IMR-90 (cell line): ENCODE measurements at regions not wholly inside any gene's neighbourhood (a gene's known extent, or its start where the extent isn't known, plus 50 kb on each side); places are given as distances from the start of the nearest gene placed in this dataset.

Source experiments
- ATAC-seq: fragments of 200-7000 bp; cut with Tn5 transposase; 2 replicates; pipeline ENCODE4 v1.9.1; 2020; ENCODE audit warnings: low read depth, mild to moderate bottlenecking, moderate library complexity
- BruUV-seq: library from RNA; stranded (reverse); fragments of 400-500 nt; replicated peaks from 2 replicates; lab custom pipeline; 2021; lab: Mats Ljungman, UMichigan
- CTCF ChIA-PET: fragments of 300-600 bp; formaldehyde crosslinking; extraction: SDS; loops from one replicate; lab custom pipeline; 2021; ENCODE audit warnings: antibody characterized with exemption; lab: Yijun Ruan, JAX
- POLR2A ChIA-PET: fragments of 300-600 bp; sonication (Branson Sonifier 250); formaldehyde crosslinking; loops from one replicate; lab custom pipeline; 2022; ENCODE audit warnings: antibody characterized with exemption; ENCODE audit not compliant: unreplicated experiment; lab: Charles Lee
- DNase-seq: peaks from one replicate; pipeline ENCODE4 v3.0.0; 2013
- H2AFZ ChIP-seq: replicated peaks from 2 replicates; pipeline ENCODE3; 2013; ENCODE audit warnings: low read length, mild to moderate bottlenecking; ENCODE audit not compliant: poor library complexity
- H2AK5ac ChIP-seq: 2 replicates; pipeline ENCODE4 v1.6.1; 2013; ENCODE audit warnings: low read depth, low read length, inconsistent platforms
- H2AK9ac ChIP-seq: replicated peaks from 2 replicates; pipeline ENCODE3; 2013; ENCODE audit warnings: mild to moderate bottlenecking, low read depth, low read length, moderate library complexity; ENCODE audit not compliant: poor library complexity
- H2BK120ac ChIP-seq: 2 replicates; pipeline ENCODE4 v1.6.1; 2013; ENCODE audit warnings: low read depth, low read length, inconsistent platforms
- H2BK15ac ChIP-seq: 3 replicates; pipeline ENCODE4 v1.6.1; 2013; ENCODE audit warnings: low read depth, low read length, inconsistent platforms
- H2BK20ac ChIP-seq: 2 replicates; pipeline ENCODE4 v1.6.1; 2013; ENCODE audit warnings: low read depth, mild to moderate bottlenecking, inconsistent platforms, low read length, moderate library complexity
- H2BK5ac ChIP-seq: 2 replicates; pipeline ENCODE4 v1.6.1; 2013; ENCODE audit warnings: mild to moderate bottlenecking, low read depth, low read length, inconsistent platforms; ENCODE audit not compliant: poor library complexity, severe bottlenecking
- H3K14ac ChIP-seq: replicated peaks from 2 replicates; pipeline ENCODE4 v1.6.1; 2013; ENCODE audit warnings: low read depth, low read length, inconsistent platforms
- H3K18ac ChIP-seq: 2 replicates; pipeline ENCODE4 v1.6.1; 2013; ENCODE audit warnings: low read depth, low read length, control low read depth
- H3K23ac ChIP-seq: 2 replicates; pipeline ENCODE4 v1.6.1; 2013; ENCODE audit warnings: low read depth, low read length, inconsistent platforms
- H3K27ac ChIP-seq: 2 replicates; pipeline ENCODE4 v1.5.1; 2013; ENCODE audit warnings: mild to moderate bottlenecking, control low read depth, low read length; ENCODE audit not compliant: insufficient read depth
- H3K27me3 ChIP-seq: 2 replicates; pipeline ENCODE4 v1.6.1; 2013; ENCODE audit warnings: low read length; ENCODE audit not compliant: control insufficient read depth, insufficient read depth
- H3K36me3 ChIP-seq: 2 replicates; pipeline ENCODE4 v1.6.1; 2013; ENCODE audit warnings: low read length, mixed read lengths; ENCODE audit not compliant: control insufficient read depth, insufficient read depth
- H3K4ac ChIP-seq: 2 replicates; pipeline ENCODE4 v1.6.1; 2013; ENCODE audit warnings: low read depth, low read length, inconsistent platforms
- H3K4me1 ChIP-seq: 2 replicates; pipeline ENCODE4 v1.6.1; 2013; ENCODE audit warnings: low read length, mixed read lengths; ENCODE audit not compliant: control insufficient read depth, insufficient read depth
- H3K4me2 ChIP-seq: 2 replicates; pipeline ENCODE4 v1.6.1; 2013; ENCODE audit warnings: low read depth, mild to moderate bottlenecking, control low read depth, low read length, moderate library complexity
- H3K4me3 ChIP-seq: 2 replicates; pipeline ENCODE4 v1.5.1; 2013; ENCODE audit warnings: low read depth, mild to moderate bottlenecking, control low read depth, low read length, moderate library complexity; ENCODE audit not compliant: insufficient read depth
- H3K56ac ChIP-seq: 2 replicates; pipeline ENCODE4 v1.6.1; 2013; ENCODE audit warnings: low read length, inconsistent platforms; ENCODE audit not compliant: insufficient read depth; ENCODE audit errors: extremely low read depth
- H3K79me1 ChIP-seq, 2 experiments: 2 replicates each; pipeline ENCODE4 v1.6.1; 2013; ENCODE audit warnings: low read length in 2 of 2, inconsistent platforms in 1 of 2, low read depth in 1 of 2
- H3K9ac ChIP-seq: 2 replicates; pipeline ENCODE4 v1.6.1; 2013; ENCODE audit warnings: low read depth, low read length, control low read depth
- H3K9me1 ChIP-seq: 2 replicates; pipeline ENCODE4 v1.6.1; 2013; ENCODE audit warnings: low read length, inconsistent platforms; ENCODE audit not compliant: insufficient read depth
- H3K9me3 ChIP-seq: 2 replicates; pipeline ENCODE4 v1.6.1; 2013; ENCODE audit warnings: low read length; ENCODE audit not compliant: control insufficient read depth, insufficient read depth
- H4K20me1 ChIP-seq: 2 replicates; pipeline ENCODE4 v1.6.1; 2013; ENCODE audit warnings: low read length, inconsistent platforms; ENCODE audit not compliant: insufficient read depth
- H4K5ac ChIP-seq: 2 replicates; pipeline ENCODE4 v1.6.1; 2013; ENCODE audit warnings: mild to moderate bottlenecking, low read depth, low read length, control low read depth
- H4K8ac ChIP-seq, 2 experiments: 2 replicates each; pipeline ENCODE4 v1.6.1; 2013; ENCODE audit warnings: low read depth in 2 of 2, low read length in 2 of 2, control low read depth in 1 of 2, inconsistent platforms in 1 of 2
- H4K91ac ChIP-seq: 2 replicates; pipeline ENCODE4 v1.6.1; 2013; ENCODE audit warnings: low read depth, low read length, inconsistent platforms; ENCODE audit not compliant: insufficient read depth
- BHLHE40 ChIP-seq: fragments of 150-350 bp; IDR thresholded peaks from 2 replicates; pipeline ENCODE4 v1.6.1; 2016; ENCODE audit warnings: mild to moderate bottlenecking, low read depth, low read length
- CEBPB ChIP-seq: IDR thresholded peaks from 2 replicates; pipeline ENCODE4 v1.6.1; 2012; ENCODE audit warnings: low read depth, low read length, improper control_type of control experiment
- CHD1 ChIP-seq: IDR thresholded peaks from 2 replicates; pipeline ENCODE4 v1.6.1; 2012; ENCODE audit warnings: low read depth, low read length, improper control_type of control experiment
- FOS ChIP-seq: fragments of 150-350 bp; IDR thresholded peaks from 2 replicates; pipeline ENCODE4 v1.6.1; 2016; ENCODE audit warnings: low read depth, low read length
- MAFK ChIP-seq: IDR thresholded peaks from 2 replicates; pipeline ENCODE4 v1.6.1; 2012; ENCODE audit warnings: low read depth, low read length, improper control_type of control experiment
- MAZ ChIP-seq: IDR thresholded peaks from 2 replicates; pipeline ENCODE4 v1.6.1; 2012; ENCODE audit warnings: low read depth, mild to moderate bottlenecking, low read length, improper control_type of control experiment, moderate library complexity, borderline replicate concordance
- MXI1 ChIP-seq: IDR thresholded peaks from 2 replicates; pipeline ENCODE4 v1.6.1; 2012; ENCODE audit warnings: low read depth, mild to moderate bottlenecking, low read length, moderate library complexity, borderline replicate concordance
- NFE2L2 ChIP-seq: fragments of 150-350 bp; IDR thresholded peaks from 2 replicates; pipeline ENCODE4 v1.6.1; 2016; ENCODE audit warnings: low read depth, mild to moderate bottlenecking, low read length
- POLR2A ChIP-seq: IDR thresholded peaks from 2 replicates; pipeline ENCODE4 v1.6.1; 2012; ENCODE audit warnings: mild to moderate bottlenecking, low read depth, low read length
- RAD21 ChIP-seq: IDR thresholded peaks from 2 replicates; pipeline ENCODE4 v1.6.1; 2012; ENCODE audit warnings: low read length, improper control_type of control experiment
- RCOR1 ChIP-seq: IDR thresholded peaks from 2 replicates; pipeline ENCODE4 v1.6.1; 2012; ENCODE audit warnings: mild to moderate bottlenecking, low read length, improper control_type of control experiment; ENCODE audit not compliant: insufficient replicate concordance
- RFX5 ChIP-seq: IDR thresholded peaks from 2 replicates; pipeline ENCODE4 v1.8.0; 2012; ENCODE audit warnings: low read depth, mild to moderate bottlenecking, low read length, moderate library complexity
- SMC3 ChIP-seq: fragments of 150-350 bp; IDR thresholded peaks from 2 replicates; pipeline ENCODE4 v1.6.1; 2016; ENCODE audit warnings: low read depth, mild to moderate bottlenecking, antibody characterized with exemption, low read length, moderate library complexity
- WGBS, 2 experiments: methylation state at CpG; one replicate each; pipeline versions ENCODE4 v1.1.5 to v1.1.7; 2013; ENCODE audit warnings: missing lambda C conversion rate in 2 of 2; ENCODE audit not compliant: insufficient read length in 1 of 2; ENCODE audit errors: extremely low coverage in 2 of 2; 5-methylcytosine and 5-hydroxymethylcytosine counted together
- dilution Hi-C: fragments of 300-500 bp; cut with HindIII; formaldehyde crosslinking; loops from one replicate; pipeline ENCODE4 v1.14.3; 2018; ENCODE audit warnings: low sequenced_read_pairs; ENCODE audit not compliant: unreplicated experiment
- in situ Hi-C: fragments of 300-500 bp; cut with MboI; formaldehyde crosslinking; loops from 3 replicates; pipeline ENCODE4 v1.14.3; 2019; ENCODE audit warnings: low sequenced_read_pairs, inconsistent platforms, mixed read lengths
- intact Hi-C: fragments of 100-400 bp; cut with micrococcal nuclease; formaldehyde crosslinking; loops from 2 replicates; pipeline ENCODE4 v1.10.0; 2022
- TF ChIP-seq, protein P1 (sequence below): conservative IDR thresholded peaks from 2 replicates; pipeline ENCODE4 v1.5.1; 2012; ENCODE audit warnings: mild to moderate bottlenecking, low read depth, low read length, improper control_type of control experiment
- TF ChIP-seq, protein P2 (sequence below): fragments of 150-350 bp; IDR thresholded peaks from 2 replicates; pipeline ENCODE4 v1.6.1; 2017; ENCODE audit warnings: mild to moderate bottlenecking, antibody characterized with exemption, low read length, low read depth
- TF ChIP-seq, protein P3 (sequence below): fragments of 150-350 bp; IDR thresholded peaks from 2 replicates; pipeline ENCODE4 v1.6.1; 2016; ENCODE audit warnings: low read depth, mild to moderate bottlenecking, low read length, moderate library complexity, borderline replicate concordance

DNA sequence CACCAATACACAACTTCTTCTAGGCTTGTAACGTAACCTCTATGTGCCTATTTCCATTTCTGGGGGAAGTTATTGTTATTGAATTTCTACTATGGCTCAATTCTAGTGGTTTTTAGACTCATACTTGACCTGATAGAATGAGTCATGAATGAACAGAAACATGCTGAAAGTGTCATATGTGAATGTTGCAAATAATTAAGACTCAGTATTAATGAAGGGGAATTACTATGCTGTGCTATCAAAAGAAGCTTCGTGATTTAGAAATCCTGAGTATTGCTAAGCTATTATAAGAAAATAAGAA lies 135.1 kb upstream of the ZWINT start:
- H2BK15ac ChIP-seq: no peak overlapping the region
- dilution Hi-C loops: no loop called here
- H3K36me3 ChIP-seq: no peaks in the 10 kb centered on the region
- H3K9ac ChIP-seq: no peak overlapping the region
- no peak overlapping the region for H2AFZ ChIP-seq
- H3K4ac ChIP-seq: no peak overlapping the region
- DNase-seq: no peak
- no peak overlapping the region for H2AK9ac ChIP-seq
- H3K14ac ChIP-seq: no peak overlapping the region
- WGBS, 2 experiments: no CpG with 5 or more reads among the region's 2 CpGs
- H3K4me1 ChIP-seq: no peaks in the 10 kb centered on the region
- ChIA-PET CTCF (no interaction called here), POLR2A (no interaction called here)
- no TSS peak for BruUV-seq
- H3K79me1 ChIP-seq: no peaks in the 10 kb centered on the region
- no peaks in the 10 kb centered on the region for H3K9me1 ChIP-seq
- H3K9me3 ChIP-seq: no peaks in the 10 kb centered on the region
- no peak overlapping the region for H3K23ac ChIP-seq
- no peak overlapping the region for H2BK20ac ChIP-seq
- H3K27ac ChIP-seq: no peak overlapping the region
- H3K4me3 ChIP-seq: no peak overlapping the region
- H2BK5ac ChIP-seq: no peak overlapping the region
- no peaks in the 10 kb centered on the region for H4K20me1 ChIP-seq
- no peak overlapping the region for H4K91ac ChIP-seq
- in situ Hi-C loops: no loop called here
- H2BK120ac ChIP-seq: no peak overlapping the region
- intact Hi-C loops: no loop called here
- H3K27me3 ChIP-seq: no peaks in the 10 kb centered on the region
- TF ChIP-seq RAD21: no peak
- no peak for TF ChIP-seq CEBPB
- no peak for TF ChIP-seq FOS
- no peak for TF ChIP-seq CHD1
- TF ChIP-seq, protein P1, sequence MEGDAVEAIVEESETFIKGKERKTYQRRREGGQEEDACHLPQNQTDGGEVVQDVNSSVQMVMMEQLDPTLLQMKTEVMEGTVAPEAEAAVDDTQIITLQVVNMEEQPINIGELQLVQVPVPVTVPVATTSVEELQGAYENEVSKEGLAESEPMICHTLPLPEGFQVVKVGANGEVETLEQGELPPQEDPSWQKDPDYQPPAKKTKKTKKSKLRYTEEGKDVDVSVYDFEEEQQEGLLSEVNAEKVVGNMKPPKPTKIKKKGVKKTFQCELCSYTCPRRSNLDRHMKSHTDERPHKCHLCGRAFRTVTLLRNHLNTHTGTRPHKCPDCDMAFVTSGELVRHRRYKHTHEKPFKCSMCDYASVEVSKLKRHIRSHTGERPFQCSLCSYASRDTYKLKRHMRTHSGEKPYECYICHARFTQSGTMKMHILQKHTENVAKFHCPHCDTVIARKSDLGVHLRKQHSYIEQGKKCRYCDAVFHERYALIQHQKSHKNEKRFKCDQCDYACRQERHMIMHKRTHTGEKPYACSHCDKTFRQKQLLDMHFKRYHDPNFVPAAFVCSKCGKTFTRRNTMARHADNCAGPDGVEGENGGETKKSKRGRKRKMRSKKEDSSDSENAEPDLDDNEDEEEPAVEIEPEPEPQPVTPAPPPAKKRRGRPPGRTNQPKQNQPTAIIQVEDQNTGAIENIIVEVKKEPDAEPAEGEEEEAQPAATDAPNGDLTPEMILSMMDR: no peak
- TF ChIP-seq MAFK: no peak
- no peak for TF ChIP-seq POLR2A
- TF ChIP-seq, protein P2, sequence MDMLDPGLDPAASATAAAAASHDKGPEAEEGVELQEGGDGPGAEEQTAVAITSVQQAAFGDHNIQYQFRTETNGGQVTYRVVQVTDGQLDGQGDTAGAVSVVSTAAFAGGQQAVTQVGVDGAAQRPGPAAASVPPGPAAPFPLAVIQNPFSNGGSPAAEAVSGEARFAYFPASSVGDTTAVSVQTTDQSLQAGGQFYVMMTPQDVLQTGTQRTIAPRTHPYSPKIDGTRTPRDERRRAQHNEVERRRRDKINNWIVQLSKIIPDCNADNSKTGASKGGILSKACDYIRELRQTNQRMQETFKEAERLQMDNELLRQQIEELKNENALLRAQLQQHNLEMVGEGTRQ: no peak
- no peak for TF ChIP-seq RCOR1
- TF ChIP-seq MAZ: no peak
- TF ChIP-seq SMC3: no peak
- TF ChIP-seq MXI1: no peak
- TF ChIP-seq BHLHE40: no peak
- no peak for TF ChIP-seq RFX5
- TF ChIP-seq, protein P3, sequence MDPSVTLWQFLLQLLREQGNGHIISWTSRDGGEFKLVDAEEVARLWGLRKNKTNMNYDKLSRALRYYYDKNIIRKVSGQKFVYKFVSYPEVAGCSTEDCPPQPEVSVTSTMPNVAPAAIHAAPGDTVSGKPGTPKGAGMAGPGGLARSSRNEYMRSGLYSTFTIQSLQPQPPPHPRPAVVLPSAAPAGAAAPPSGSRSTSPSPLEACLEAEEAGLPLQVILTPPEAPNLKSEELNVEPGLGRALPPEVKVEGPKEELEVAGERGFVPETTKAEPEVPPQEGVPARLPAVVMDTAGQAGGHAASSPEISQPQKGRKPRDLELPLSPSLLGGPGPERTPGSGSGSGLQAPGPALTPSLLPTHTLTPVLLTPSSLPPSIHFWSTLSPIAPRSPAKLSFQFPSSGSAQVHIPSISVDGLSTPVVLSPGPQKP: no peak
- no peak for TF ChIP-seq NFE2L2
- no peak overlapping the region for H3K56ac ChIP-seq
- no peak overlapping the region for H3K4me2 ChIP-seq
- H2AK5ac ChIP-seq: no peak overlapping the region
- no peak overlapping the region for H4K8ac ChIP-seq
- H3K18ac ChIP-seq: no peak overlapping the region
- ATAC-seq: no peak
- H4K5ac ChIP-seq: no peak overlapping the region
